ENCODE measurements at regions not wholly inside any gene's neighbourhood (a gene's known extent, or its start where the extent isn't known, plus 50 kb on each side); places are given as distances from the start of the nearest gene placed in this dataset.

- TF ChIP-seq CTCF (IDR thresholded peaks at IDR 0.05) (no peak), EZH2 (IDR thresholded peaks at IDR 0.05) (no peak), EZH2phosphoT487 (IDR thresholded peaks at IDR 0.05) (no peak)
Observed at GRCh38 chr6:121608270-121608669, 172.8 kb downstream of the GJA1 start.

All from neural progenitor cell (in vitro differentiated cells).